ENCODE measurements at regions not wholly inside any gene's neighbourhood (a gene's known extent, or its start where the extent isn't known, plus 50 kb on each side); places are given as distances from the start of the nearest gene placed in this dataset.

DNA sequence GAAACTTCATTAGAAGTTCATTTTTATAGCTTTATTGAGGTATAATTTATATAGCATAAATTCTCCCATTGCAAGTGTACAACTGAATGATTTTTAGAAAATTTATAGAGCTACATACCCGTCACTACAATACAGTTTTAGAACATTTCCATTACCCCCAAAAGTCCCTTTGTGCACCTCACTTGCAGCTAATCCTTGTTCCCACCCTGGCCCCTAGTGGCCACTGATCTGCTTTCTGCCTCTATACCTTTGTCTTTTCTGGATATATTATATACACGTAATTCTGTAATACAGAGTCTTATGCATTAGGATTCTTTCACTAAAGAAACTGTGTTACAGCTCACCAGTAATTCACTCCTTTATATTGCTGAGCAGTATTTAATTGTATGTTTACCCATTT is 145.1 kb upstream of the DIO2 start:
- TF ChIP-seq, protein P1, sequence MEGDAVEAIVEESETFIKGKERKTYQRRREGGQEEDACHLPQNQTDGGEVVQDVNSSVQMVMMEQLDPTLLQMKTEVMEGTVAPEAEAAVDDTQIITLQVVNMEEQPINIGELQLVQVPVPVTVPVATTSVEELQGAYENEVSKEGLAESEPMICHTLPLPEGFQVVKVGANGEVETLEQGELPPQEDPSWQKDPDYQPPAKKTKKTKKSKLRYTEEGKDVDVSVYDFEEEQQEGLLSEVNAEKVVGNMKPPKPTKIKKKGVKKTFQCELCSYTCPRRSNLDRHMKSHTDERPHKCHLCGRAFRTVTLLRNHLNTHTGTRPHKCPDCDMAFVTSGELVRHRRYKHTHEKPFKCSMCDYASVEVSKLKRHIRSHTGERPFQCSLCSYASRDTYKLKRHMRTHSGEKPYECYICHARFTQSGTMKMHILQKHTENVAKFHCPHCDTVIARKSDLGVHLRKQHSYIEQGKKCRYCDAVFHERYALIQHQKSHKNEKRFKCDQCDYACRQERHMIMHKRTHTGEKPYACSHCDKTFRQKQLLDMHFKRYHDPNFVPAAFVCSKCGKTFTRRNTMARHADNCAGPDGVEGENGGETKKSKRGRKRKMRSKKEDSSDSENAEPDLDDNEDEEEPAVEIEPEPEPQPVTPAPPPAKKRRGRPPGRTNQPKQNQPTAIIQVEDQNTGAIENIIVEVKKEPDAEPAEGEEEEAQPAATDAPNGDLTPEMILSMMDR (IDR thresholded peaks at IDR 0.05; ENCODE audit: insufficient read depth, low read depth, low read length, missing control alignments): peak; percentile 16
- no peak for DNase-seq (ENCODE audit: low read depth)
- H3K4me3 ChIP-seq (ENCODE audit: low read depth, low read length): no peak overlapping the region

DNA sequence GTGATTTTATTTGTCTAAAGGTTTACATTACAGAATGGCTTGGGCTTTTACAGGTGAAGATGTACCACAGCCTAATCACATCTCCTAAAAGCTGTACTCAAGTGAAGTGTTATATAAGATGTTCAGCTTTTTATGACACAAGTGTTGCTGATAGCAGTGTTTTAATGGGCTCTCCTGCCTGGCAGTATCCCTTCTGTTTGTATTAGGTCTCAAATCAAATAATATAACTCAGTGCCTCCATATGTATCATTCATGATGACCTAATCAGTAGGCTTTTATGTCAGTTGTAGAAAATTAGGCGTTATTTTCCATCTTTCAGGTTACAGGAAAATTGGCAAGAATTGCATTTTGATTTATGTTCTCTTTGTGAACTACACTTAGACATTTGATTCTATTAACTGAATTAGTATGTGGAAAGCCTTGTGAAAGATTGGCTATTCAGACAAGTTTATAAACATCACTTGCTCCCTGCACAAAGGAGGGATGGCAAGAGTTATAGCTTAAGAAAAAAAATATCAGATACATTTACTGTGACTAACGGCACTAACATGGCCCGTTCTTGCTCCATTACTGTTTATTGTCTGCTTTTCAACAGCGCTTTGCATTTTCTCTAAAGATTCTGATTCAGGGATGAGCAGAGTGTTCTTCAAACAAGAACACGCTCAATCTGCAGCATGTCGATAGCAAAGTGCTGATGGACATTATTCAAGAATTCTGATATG is 143.7 kb upstream of the DIO2 start:
- no peak overlapping the region for H3K4me3 ChIP-seq (ENCODE audit: low read depth, low read length)
- TF ChIP-seq, protein P1 (IDR thresholded peaks at IDR 0.05; ENCODE audit: insufficient read depth, low read depth, low read length, missing control alignments): no peak
- no peak for DNase-seq (ENCODE audit: low read depth)

DNA sequence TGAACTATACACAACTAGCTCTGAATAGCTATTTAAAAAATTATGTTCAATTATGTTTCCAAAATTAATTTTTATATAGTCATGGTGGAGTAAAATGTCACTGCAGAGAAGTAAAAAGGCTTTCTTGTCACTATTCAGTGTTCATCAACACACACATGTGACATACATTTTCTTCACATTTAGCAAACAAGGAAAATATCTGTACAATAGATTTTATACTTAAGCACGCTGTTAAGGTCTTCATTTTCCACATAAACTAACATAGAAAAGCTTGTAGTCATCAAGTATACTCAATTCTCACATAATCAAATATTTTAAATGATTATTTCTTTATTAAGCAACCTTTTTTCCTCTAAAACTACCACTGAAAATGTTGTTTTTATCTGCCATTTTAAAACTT is 141.2 kb upstream of the DIO2 start:
- H3K4me3 ChIP-seq (ENCODE audit: low read depth, low read length): no peak overlapping the region
- TF ChIP-seq, protein P1 (IDR thresholded peaks at IDR 0.05; ENCODE audit: insufficient read depth, low read depth, low read length, missing control alignments): no peak
- DNase-seq (ENCODE audit: low read depth): no peak

DNA sequence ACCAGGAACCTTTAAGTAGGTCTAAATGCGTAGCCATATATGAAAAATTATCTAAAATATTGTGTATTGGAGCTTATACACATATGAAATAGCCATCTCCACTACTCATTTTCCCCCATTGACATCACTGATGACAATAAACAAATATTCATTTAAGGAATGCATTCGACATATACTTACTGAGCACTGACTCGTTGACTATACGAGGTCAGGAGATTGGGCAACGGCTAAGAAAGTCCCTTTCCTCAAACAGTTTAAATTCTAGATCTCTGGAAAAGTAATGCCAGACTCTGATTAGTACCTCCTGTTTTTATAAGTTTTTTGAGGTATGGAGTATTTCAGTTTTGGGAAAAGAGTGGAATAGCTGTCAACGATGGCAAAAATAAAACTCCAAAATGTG is 139.4 kb upstream of the DIO2 start:
- no peak for DNase-seq (ENCODE audit: low read depth)
- no peak overlapping the region for H3K4me3 ChIP-seq (ENCODE audit: low read depth, low read length)
- TF ChIP-seq, protein P1 (IDR thresholded peaks at IDR 0.05; ENCODE audit: insufficient read depth, low read depth, low read length, missing control alignments): no peak

DNA sequence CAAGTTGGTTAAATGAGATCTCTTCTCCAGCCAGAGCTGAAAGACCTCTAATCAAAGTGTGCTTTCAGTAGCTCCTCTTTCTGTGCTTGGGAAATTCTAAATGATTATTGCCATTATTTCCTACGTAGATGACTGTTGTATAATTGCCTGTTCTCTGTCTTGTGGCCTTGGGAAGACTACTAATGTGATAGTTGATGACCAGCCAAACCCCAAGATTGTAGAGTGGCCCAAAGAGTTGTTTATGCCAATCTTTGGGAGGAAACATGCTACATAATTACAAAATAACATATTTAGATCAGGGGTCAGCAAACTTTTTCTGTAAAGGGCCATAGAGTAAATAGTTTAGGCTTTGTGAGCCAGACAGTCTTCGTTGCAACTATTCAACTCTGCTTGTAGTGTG is 135.1 kb upstream of the DIO2 start:
- TF ChIP-seq, protein P1 (IDR thresholded peaks at IDR 0.05; ENCODE audit: insufficient read depth, low read depth, low read length, missing control alignments): no peak
- no peak overlapping the region for H3K4me3 ChIP-seq (ENCODE audit: low read depth, low read length)
- no peak for DNase-seq (ENCODE audit: low read depth)

DNA sequence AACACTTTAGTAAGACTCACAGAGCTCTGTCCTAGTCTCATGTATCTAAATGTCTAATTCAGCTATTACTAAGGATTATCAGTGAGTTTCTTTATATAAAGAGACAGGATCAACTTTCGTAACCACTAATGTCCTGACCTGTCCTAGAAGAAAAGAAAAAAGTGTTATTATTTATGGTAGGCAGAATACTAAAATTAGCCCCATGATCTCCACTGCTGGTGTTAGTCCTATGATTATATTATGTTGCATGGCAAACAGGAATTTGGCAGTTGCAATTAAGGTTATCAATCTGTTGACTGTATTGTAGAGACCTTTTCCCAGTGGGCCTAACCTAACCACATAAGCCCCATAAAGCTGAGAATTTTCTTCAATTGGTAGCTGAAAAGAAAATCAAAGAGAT is 132.9 kb upstream of the DIO2 start:
- H3K4me3 ChIP-seq (ENCODE audit: low read depth, low read length): no peak overlapping the region
- DNase-seq (ENCODE audit: low read depth): no peak

More for the DNA sequence above, 132.9 kb upstream of the DIO2 start:
- TF ChIP-seq, protein P1 (IDR thresholded peaks at IDR 0.05; ENCODE audit: insufficient read depth, low read depth, low read length, missing control alignments): no peak
